Osteoblast (primary cell): ENCODE measurements at regions not wholly inside any gene's neighbourhood (a gene's known extent, or its start where the extent isn't known, plus 50 kb on each side); places are given as distances from the start of the nearest gene placed in this dataset.
A peak's percentile ranks its signal among the peaks of the same experiment; 100 is the strongest.

Experiments used
- DNase-seq: peaks from one replicate; pipeline ENCODE4 v3.0.0; 2011; ENCODE audit warnings: low spot score, mixed read lengths; ENCODE audit not compliant: insufficient read length; ENCODE audit errors: missing footprints
- H2AFZ ChIP-seq: 2 replicates; pipeline ENCODE4 v1.6.0; 2011; ENCODE audit warnings: mild to moderate bottlenecking, low read length
- H3K27ac ChIP-seq: 2 replicates; pipeline ENCODE4 v1.5.1; 2011; ENCODE audit warnings: mild to moderate bottlenecking, low read depth, low read length, moderate library complexity
- H3K27me3 ChIP-seq: 2 replicates; pipeline ENCODE4 v1.6.0; 2012; ENCODE audit warnings: mild to moderate bottlenecking, control low read depth, inconsistent platforms, low read length, moderate library complexity; ENCODE audit not compliant: insufficient read depth
- H3K36me3 ChIP-seq: 2 replicates; pipeline ENCODE4 v1.5.1; 2011; ENCODE audit warnings: mild to moderate bottlenecking, low read length, control low read depth, moderate library complexity; ENCODE audit not compliant: insufficient read depth
- H3K4me1 ChIP-seq: 2 replicates; pipeline ENCODE4 v1.5.1; 2011; ENCODE audit warnings: mild to moderate bottlenecking, low read length, control low read depth, moderate library complexity; ENCODE audit not compliant: insufficient read depth
- H3K4me2 ChIP-seq: 2 replicates; pipeline ENCODE4 v1.6.0; 2011; ENCODE audit warnings: mild to moderate bottlenecking, low read length; ENCODE audit not compliant: insufficient read depth
- H3K4me3 ChIP-seq: fragments of 200-600 bp; sonication (generic); 3 replicates; pipeline ENCODE4 v1.5.1; 2012; ENCODE audit warnings: mild to moderate bottlenecking, low read length, inconsistent platforms; ENCODE audit not compliant: insufficient read depth
- H3K79me2 ChIP-seq: 2 replicates; pipeline ENCODE4 v1.6.0; 2012; ENCODE audit warnings: mild to moderate bottlenecking, low read length, control low read depth, inconsistent platforms; ENCODE audit not compliant: insufficient read depth
- H3K9me3 ChIP-seq: 2 replicates; pipeline ENCODE4 v1.5.1; 2011; ENCODE audit warnings: low read depth, low read length, control low read depth
- H4K20me1 ChIP-seq: 2 replicates; pipeline ENCODE4 v1.6.0; 2012; ENCODE audit warnings: mild to moderate bottlenecking, low read length, control low read depth; ENCODE audit not compliant: insufficient read depth
- CTCF ChIP-seq: IDR thresholded peaks from 2 replicates; pipeline ENCODE4 v1.5.1; 2011; ENCODE audit warnings: mild to moderate bottlenecking, low read depth, low read length, moderate library complexity; ENCODE audit errors: extremely low read depth

- H3K4me1 ChIP-seq: peaks cover 15% of the 10 kb centered on the region
- no peaks in the 10 kb centered on the region for H3K27me3 ChIP-seq
- no peaks in the 10 kb centered on the region for H3K79me2 ChIP-seq
- no peak for TF ChIP-seq CTCF
- no peak overlapping the region for H3K4me3 ChIP-seq
- no peak for DNase-seq
- no peaks in the 10 kb centered on the region for H4K20me1 ChIP-seq
- H3K9me3 ChIP-seq: no peaks in the 10 kb centered on the region
- no peaks in the 10 kb centered on the region for H3K36me3 ChIP-seq
- H3K4me2 ChIP-seq: no peak overlapping the region
- no peak overlapping the region for H2AFZ ChIP-seq
- no peak overlapping the region for H3K27ac ChIP-seq
These were observed 137.7 kb downstream of the SPATA31D1 start for GRCh38 chr9:82126256-82126655.

- peak; percentile 34 for DNase-seq
- Histone ChIP-seq H3K4me2 (no peak overlapping the region), H3K4me1 (peaks cover 15% of the 10 kb centered on the region), H3K9me3 (no peaks in the 10 kb centered on the region), H2AFZ (no peak overlapping the region), H3K36me3 (no peaks in the 10 kb centered on the region), H3K79me2 (no peaks in the 10 kb centered on the region), H3K27ac (no peak overlapping the region), H4K20me1 (no peaks in the 10 kb centered on the region), H3K4me3 (no peak overlapping the region), H3K27me3 (no peaks in the 10 kb centered on the region)
- no peak for TF ChIP-seq CTCF
These were observed 138.9 kb downstream of the SPATA31D1 start for GRCh38 chr9:82127465-82127864.

- Histone ChIP-seq H3K79me2 (no peaks in the 10 kb centered on the region), H3K27me3 (no peaks in the 10 kb centered on the region), H4K20me1 (no peaks in the 10 kb centered on the region), H3K4me3 (no peak overlapping the region), H3K36me3 (no peaks in the 10 kb centered on the region), H3K4me1 (peaks cover 15% of the 10 kb centered on the region), H3K27ac (no peak overlapping the region), H3K9me3 (no peaks in the 10 kb centered on the region), H2AFZ (peak overlapping the region; percentile 34), H3K4me2 (no peak overlapping the region)
- no peak for TF ChIP-seq CTCF
- DNase-seq: peak; percentile 17
These were observed 139.6 kb downstream of the SPATA31D1 start for GRCh38 chr9:82128011-82128696.

- Histone ChIP-seq H3K4me1 (peaks cover 13% of the 10 kb centered on the region), H4K20me1 (no peaks in the 10 kb centered on the region), H3K27ac (no peak overlapping the region), H3K4me2 (no peak overlapping the region), H3K9me3 (no peaks in the 10 kb centered on the region), H3K27me3 (no peaks in the 10 kb centered on the region), H3K79me2 (no peaks in the 10 kb centered on the region), H3K4me3 (no peak overlapping the region), H2AFZ (peak overlapping the region; percentile 31), H3K36me3 (no peaks in the 10 kb centered on the region)
- no peak for TF ChIP-seq CTCF
- peak; percentile 11 for DNase-seq
These were observed 141.1 kb downstream of the SPATA31D1 start for GRCh38 chr9:82129708-82130107.
